ENCODE measurements at regions not wholly inside any gene's neighbourhood (a gene's known extent, or its start where the extent isn't known, plus 50 kb on each side); places are given as distances from the start of the nearest gene placed in this dataset.

GRCh38 chr10:29949411-29950011, 109.9 kb downstream of the JCAD start (continued):
- TF ChIP-seq ETS2 (tag; IDR thresholded peaks at IDR 0.05; ENCODE audit: borderline replicate concordance, poor library complexity, severe bottlenecking) (no peak), RBM22 (IDR thresholded peaks at IDR 0.05; ENCODE audit: low read depth, low read length, poor library complexity, severe bottlenecking) (no peak), RBFOX2 (IDR thresholded peaks at IDR 0.05; ENCODE audit: low read depth, low read length) (no peak), RREB1 (CRISPR knock-in tag; IDR thresholded peaks at IDR 0.05) (no peak), BRF2 (IDR thresholded peaks at IDR 0.05; ENCODE audit: borderline replicate concordance, insufficient read depth, insufficient read length) (no peak), NR2C2 (CRISPR knock-in tag; IDR thresholded peaks at IDR 0.05) (no peak), NR2C2 (tag; IDR thresholded peaks at IDR 0.05) (peak; percentile 61)

Data from K562 (cell line).